Epithelial cell of prostate (primary cell): ENCODE measurements at regions not wholly inside any gene's neighbourhood (a gene's known extent, or its start where the extent isn't known, plus 50 kb on each side); places are given as distances from the start of the nearest gene placed in this dataset.

ENCODE experiments used
- DNase-seq: peaks from one replicate; pipeline ENCODE4 v3.0.0-alpha.2; 2011; ENCODE audit warnings: low read depth, low spot score
- H3K27ac ChIP-seq: fragments of 450-650 bp; 2 replicates; pipeline ENCODE4 v1.5.1; 2017; ENCODE audit warnings: mild to moderate bottlenecking

- DNase-seq, result no peak
Measured at GRCh38 chr5:124303366-124303765, 443.1 kb downstream of the ZNF608 start.

GRCh38 chr5:124302533-124302932 is 443.9 kb downstream of the ZNF608 start:
- no peak overlapping the region for H3K27ac ChIP-seq
- no peak for DNase-seq

More at GRCh38 chr5:124303366-124303765, 443.1 kb downstream of the ZNF608 start:
- no peak overlapping the region for H3K27ac ChIP-seq

- DNase-seq, result no peak
- no peak overlapping the region for H3K27ac ChIP-seq
Measured at GRCh38 chr5:124301850-124302249, 444.6 kb downstream of the ZNF608 start.

- DNase-seq, result no peak
- H3K27ac ChIP-seq, result no peak overlapping the region
Measured at GRCh38 chr5:124300815-124301621, 445.4 kb downstream of the ZNF608 start.

- H3K27ac ChIP-seq, result no peak overlapping the region
- DNase-seq, result no peak
Measured at GRCh38 chr5:124297826-124298225, 448.6 kb downstream of the ZNF608 start.

GRCh38 chr5:124292322-124292855 is 454.1 kb downstream of the ZNF608 start:
- no peak overlapping the region for H3K27ac ChIP-seq
- DNase-seq, result no peak

GRCh38 chr5:124289641-124290311 is 456.7 kb downstream of the ZNF608 start:
- no peak overlapping the region for H3K27ac ChIP-seq
- no peak for DNase-seq

- no peak for DNase-seq
- H3K27ac ChIP-seq, result no peak overlapping the region
Measured at GRCh38 chr5:124289130-124289529, 457.3 kb downstream of the ZNF608 start.

GRCh38 chr5:124287813-124288212 is 458.6 kb downstream of the ZNF608 start:
- no peak for DNase-seq

GRCh38 chr5:124285733-124286132 is 460.7 kb downstream of the ZNF608 start:
- no peak overlapping the region for H3K27ac ChIP-seq
- no peak for DNase-seq

More at GRCh38 chr5:124287813-124288212, 458.6 kb downstream of the ZNF608 start:
- no peak overlapping the region for H3K27ac ChIP-seq

- H3K27ac ChIP-seq, result no peak overlapping the region
- peak; percentile 29 for DNase-seq
Measured at GRCh38 chr5:124285071-124285470, 461.4 kb downstream of the ZNF608 start.

GRCh38 chr5:124283031-124283430 is 463.4 kb downstream of the ZNF608 start:
- no peak overlapping the region for H3K27ac ChIP-seq
- DNase-seq, result no peak

GRCh38 chr5:124280079-124280478 is 466.4 kb downstream of the ZNF608 start:
- peak; percentile 22 for DNase-seq
- H3K27ac ChIP-seq, result peak overlapping the region; percentile 11

GRCh38 chr5:124279146-124279876 is 467.1 kb downstream of the ZNF608 start:
- peak overlapping the region; percentile 11 for H3K27ac ChIP-seq
- no peak for DNase-seq

- no peak for DNase-seq
- no peak overlapping the region for H3K27ac ChIP-seq
Measured at GRCh38 chr5:124278636-124279035, 467.8 kb downstream of the ZNF608 start.

- H3K27ac ChIP-seq, result no peak overlapping the region
- no peak for DNase-seq
Measured at GRCh38 chr5:124277767-124278545, 468.5 kb downstream of the ZNF608 start.

- no peak for DNase-seq
- H3K27ac ChIP-seq, result no peak overlapping the region
Measured at GRCh38 chr5:124276166-124276565, 470.3 kb downstream of the ZNF608 start.

- no peak for DNase-seq
Measured at GRCh38 chr5:124274949-124275348, 471.5 kb downstream of the ZNF608 start.

GRCh38 chr5:124264499-124264898 is 481.9 kb downstream of the ZNF608 start:
- DNase-seq, result no peak
- H3K27ac ChIP-seq, result no peak overlapping the region

More at GRCh38 chr5:124274949-124275348, 471.5 kb downstream of the ZNF608 start:
- H3K27ac ChIP-seq, result no peak overlapping the region
